GM12891 (cell line): ENCODE measurements at regions not wholly inside any gene's neighbourhood (a gene's known extent, or its start where the extent isn't known, plus 50 kb on each side); places are given as distances from the start of the nearest gene placed in this dataset.

Source experiments
- POLR2A ChIP-seq: IDR thresholded peaks from 2 replicates; pipeline ENCODE4 v1.6.1; 2011; ENCODE audit warnings: low read depth, low read length, control low read depth
- SPI1 ChIP-seq: IDR thresholded peaks from 2 replicates; pipeline ENCODE4 v1.6.1; 2011; ENCODE audit warnings: low read depth, low read length, control low read depth

DNA sequence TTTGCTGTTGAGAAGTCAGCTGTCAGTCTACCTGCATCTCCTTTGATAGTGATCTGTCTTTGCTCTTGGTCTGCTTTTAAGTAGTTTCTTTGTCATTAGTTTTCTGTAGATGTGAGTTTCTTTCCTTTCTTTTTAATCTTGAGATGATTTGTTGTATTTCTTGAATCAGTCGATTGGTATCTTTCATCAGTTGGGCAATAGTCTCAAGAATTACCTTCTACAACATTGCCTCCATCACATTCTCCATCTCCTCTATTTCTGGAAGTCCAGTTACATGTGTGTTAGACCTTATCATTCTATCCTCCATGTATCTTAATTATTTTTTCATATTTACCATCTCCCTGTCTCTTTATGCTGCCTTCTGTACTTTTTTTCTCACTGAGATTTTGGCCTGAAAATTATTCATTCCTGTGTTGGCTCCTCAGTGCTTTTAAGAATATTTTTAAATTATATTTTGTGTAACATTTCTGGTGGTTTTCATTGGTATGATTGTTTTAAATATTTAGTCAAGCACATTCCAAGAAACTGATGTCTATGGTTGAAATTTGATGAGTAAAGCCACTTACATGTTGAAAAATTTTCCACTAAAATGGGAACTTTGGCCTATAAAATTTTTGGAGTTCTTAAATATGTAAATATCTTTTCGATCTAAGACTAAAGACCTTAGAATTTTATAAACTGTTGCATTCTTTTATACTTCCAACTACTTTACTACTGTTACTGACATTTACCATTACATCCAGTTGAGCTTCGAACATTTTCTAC lies 239.5 kb upstream of the MGAT5 start:
- no peak for TF ChIP-seq POLR2A
- no peak for TF ChIP-seq SPI1
